ENCODE measurements at regions not wholly inside any gene's neighbourhood (a gene's known extent, or its start where the extent isn't known, plus 50 kb on each side); places are given as distances from the start of the nearest gene placed in this dataset.

GRCh38 chr1:5419501-5419900 is 572.7 kb downstream of the NPHP4 start:
- TF ChIP-seq POLR2A (IDR thresholded peaks at IDR 0.05) (no peak), CTCF (IDR thresholded peaks at IDR 0.05) (no peak)
